ENCODE measurements at regions not wholly inside any gene's neighbourhood (a gene's known extent, or its start where the extent isn't known, plus 50 kb on each side); places are given as distances from the start of the nearest gene placed in this dataset.
A peak's percentile ranks its signal among the peaks of the same experiment; 100 is the strongest.
"Not testable (repeated sequence)": the region's sequence is repeated elsewhere in the genome, so short reads cannot be mapped to it uniquely, and the experiment has no call there.

GRCh38 chr4:79576429-79576753, 168.4 kb upstream of the GK2 start:
- peak; percentile 12 for DNase-seq (ENCODE audit: low spot score, unreplicated experiment)
- H3K36me3 Mint-ChIP-seq (ENCODE audit: insufficient read depth), result no peaks in the 10 kb centered on the region
- H3K9me3 Mint-ChIP-seq (ENCODE audit: low read depth), result no peaks in the 10 kb centered on the region
- TF ChIP-seq, protein P1, sequence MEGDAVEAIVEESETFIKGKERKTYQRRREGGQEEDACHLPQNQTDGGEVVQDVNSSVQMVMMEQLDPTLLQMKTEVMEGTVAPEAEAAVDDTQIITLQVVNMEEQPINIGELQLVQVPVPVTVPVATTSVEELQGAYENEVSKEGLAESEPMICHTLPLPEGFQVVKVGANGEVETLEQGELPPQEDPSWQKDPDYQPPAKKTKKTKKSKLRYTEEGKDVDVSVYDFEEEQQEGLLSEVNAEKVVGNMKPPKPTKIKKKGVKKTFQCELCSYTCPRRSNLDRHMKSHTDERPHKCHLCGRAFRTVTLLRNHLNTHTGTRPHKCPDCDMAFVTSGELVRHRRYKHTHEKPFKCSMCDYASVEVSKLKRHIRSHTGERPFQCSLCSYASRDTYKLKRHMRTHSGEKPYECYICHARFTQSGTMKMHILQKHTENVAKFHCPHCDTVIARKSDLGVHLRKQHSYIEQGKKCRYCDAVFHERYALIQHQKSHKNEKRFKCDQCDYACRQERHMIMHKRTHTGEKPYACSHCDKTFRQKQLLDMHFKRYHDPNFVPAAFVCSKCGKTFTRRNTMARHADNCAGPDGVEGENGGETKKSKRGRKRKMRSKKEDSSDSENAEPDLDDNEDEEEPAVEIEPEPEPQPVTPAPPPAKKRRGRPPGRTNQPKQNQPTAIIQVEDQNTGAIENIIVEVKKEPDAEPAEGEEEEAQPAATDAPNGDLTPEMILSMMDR (IDR thresholded peaks at IDR 0.05; ENCODE audit: unreplicated experiment), result peak; percentile 68
- H3K27me3 Mint-ChIP-seq, result peaks cover 3% of the 10 kb centered on the region
- H3K27ac Mint-ChIP-seq, result no peak overlapping the region
- no peak overlapping the region for H3K4me3 Mint-ChIP-seq (ENCODE audit: low read depth)
- no peaks in the 10 kb centered on the region for H3K4me1 Mint-ChIP-seq (ENCODE audit: low read depth)

- H3K27ac Mint-ChIP-seq, result no peak overlapping the region
- H3K4me1 Mint-ChIP-seq (ENCODE audit: low read depth), result no peaks in the 10 kb centered on the region
- H3K27me3 Mint-ChIP-seq, result peaks cover 3% of the 10 kb centered on the region
- H3K4me3 Mint-ChIP-seq (ENCODE audit: low read depth), result no peak overlapping the region
- no peaks in the 10 kb centered on the region for H3K36me3 Mint-ChIP-seq (ENCODE audit: insufficient read depth)
- TF ChIP-seq, protein P1 (IDR thresholded peaks at IDR 0.05; ENCODE audit: unreplicated experiment), result no peak
- no peak for DNase-seq (ENCODE audit: low spot score, unreplicated experiment)
- H3K9me3 Mint-ChIP-seq (ENCODE audit: low read depth), result no peaks in the 10 kb centered on the region
Measured at GRCh38 chr4:79575709-79576428, 167.8 kb upstream of the GK2 start.

GRCh38 chr4:79574741-79575451, 166.9 kb upstream of the GK2 start:
- H3K4me1 Mint-ChIP-seq (ENCODE audit: low read depth), result no peaks in the 10 kb centered on the region
- no peaks in the 10 kb centered on the region for H3K36me3 Mint-ChIP-seq (ENCODE audit: insufficient read depth)
- no peak overlapping the region for H3K4me3 Mint-ChIP-seq (ENCODE audit: low read depth)
- peaks cover 3% of the 10 kb centered on the region for H3K27me3 Mint-ChIP-seq
- no peak overlapping the region for H3K27ac Mint-ChIP-seq
- no peaks in the 10 kb centered on the region for H3K9me3 Mint-ChIP-seq (ENCODE audit: low read depth)
- no peak for DNase-seq (ENCODE audit: low spot score, unreplicated experiment)
- TF ChIP-seq, protein P1 (IDR thresholded peaks at IDR 0.05; ENCODE audit: unreplicated experiment), result no peak

DNA sequence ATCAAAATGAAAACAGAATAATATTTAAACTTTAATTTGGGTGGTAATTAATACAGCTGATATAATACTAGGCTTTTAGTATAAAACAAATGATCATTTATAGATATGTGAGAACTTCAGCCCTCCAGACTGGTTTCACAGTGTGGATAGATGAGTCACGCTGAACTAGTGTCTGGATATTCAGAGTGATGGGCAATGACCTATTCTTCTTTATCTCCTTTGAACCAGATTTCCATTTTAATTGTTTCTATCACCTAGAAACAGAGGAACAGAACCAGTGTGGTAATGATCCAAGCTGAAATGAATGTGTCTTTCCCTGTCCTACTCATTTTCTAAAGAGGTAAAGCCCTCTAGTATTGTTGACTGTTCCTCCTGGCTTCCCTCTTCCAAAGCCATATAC, 155.2 kb upstream of the GK2 start:
- Mint-ChIP-seq H3K9me3 (ENCODE audit: low read depth) (no peaks in the 10 kb centered on the region), H3K27me3 (peaks cover 13% of the 10 kb centered on the region), H3K4me3 (ENCODE audit: low read depth) (no peak overlapping the region), H3K36me3 (ENCODE audit: insufficient read depth) (no peaks in the 10 kb centered on the region), H3K27ac (no peak overlapping the region), H3K4me1 (ENCODE audit: low read depth) (no peaks in the 10 kb centered on the region)
- DNase-seq (ENCODE audit: low spot score, unreplicated experiment), result no peak
- TF ChIP-seq, protein P1 (IDR thresholded peaks at IDR 0.05; ENCODE audit: unreplicated experiment), result no peak

DNA sequence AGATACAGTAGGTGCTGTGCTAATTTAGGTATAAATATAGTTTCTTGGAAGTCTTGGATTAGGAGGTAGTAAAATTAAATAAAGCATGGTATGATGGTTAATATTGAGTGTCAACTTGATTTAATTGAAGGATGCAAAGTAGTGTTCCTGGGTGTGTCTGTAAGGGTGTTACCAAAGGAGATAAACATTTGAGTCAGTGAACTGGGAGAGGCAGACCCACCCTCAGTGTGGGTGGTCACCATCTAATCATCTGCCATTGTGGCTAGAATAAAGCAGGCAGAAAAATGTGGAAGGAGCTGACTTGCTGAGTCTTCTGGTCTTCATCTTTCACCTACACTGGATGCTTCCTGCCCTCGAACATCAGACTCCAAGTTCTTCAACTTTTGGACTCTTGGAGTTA, 153.7 kb upstream of the GK2 start:
- no peaks in the 10 kb centered on the region for H3K36me3 Mint-ChIP-seq (ENCODE audit: insufficient read depth)
- H3K4me3 Mint-ChIP-seq (ENCODE audit: low read depth), result no peak overlapping the region
- H3K27me3 Mint-ChIP-seq, result peaks cover 26% of the 10 kb centered on the region
- no peaks in the 10 kb centered on the region for H3K4me1 Mint-ChIP-seq (ENCODE audit: low read depth)
- no peak for DNase-seq (ENCODE audit: low spot score, unreplicated experiment)
- TF ChIP-seq, protein P1 (IDR thresholded peaks at IDR 0.05; ENCODE audit: unreplicated experiment), result no peak
- no peak overlapping the region for H3K27ac Mint-ChIP-seq
- H3K9me3 Mint-ChIP-seq (ENCODE audit: low read depth), result no peaks in the 10 kb centered on the region

GRCh38 chr4:79559398-79559797, 151.4 kb upstream of the GK2 start:
- H3K4me3 Mint-ChIP-seq (ENCODE audit: low read depth); H3K9me3 Mint-ChIP-seq (ENCODE audit: low read depth); H3K36me3 Mint-ChIP-seq (ENCODE audit: insufficient read depth); H3K4me1 Mint-ChIP-seq (ENCODE audit: low read depth); H3K27ac Mint-ChIP-seq; DNase-seq (ENCODE audit: low spot score, unreplicated experiment): not testable (repeated sequence)
- peaks cover 26% of the 10 kb centered on the region for H3K27me3 Mint-ChIP-seq
